ENCODE measurements at regions not wholly inside any gene's neighbourhood (a gene's known extent, or its start where the extent isn't known, plus 50 kb on each side); places are given as distances from the start of the nearest gene placed in this dataset.

- no peak for TF ChIP-seq CTCF (IDR thresholded peaks at IDR 0.05; ENCODE audit: extremely low read depth in 1 of 2, insufficient read depth in 1 of 2, low read depth in 1 of 2, low read length in 2 of 2)
- no peak for TF ChIP-seq POLR2AphosphoS5 (IDR thresholded peaks at IDR 0.05; ENCODE audit: insufficient read depth, low read depth, low read length)
- TF ChIP-seq EZH2 (IDR thresholded peaks at IDR 0.05; ENCODE audit: borderline replicate concordance, low read depth, low read length, severe bottlenecking): no peak
- TF ChIP-seq POLR2A (IDR thresholded peaks at IDR 0.05; ENCODE audit: low read depth, low read length): no peak
- TF ChIP-seq MAX (IDR thresholded peaks at IDR 0.05; ENCODE audit: insufficient read depth, insufficient read length): no peak
- no peak for TF ChIP-seq MYC (IDR thresholded peaks at IDR 0.05; ENCODE audit: low read depth, low read length)
Observed at GRCh38 chr2:42875880-42876279, 83.5 kb upstream of the HAAO start.

Data from endothelial cell of umbilical vein (primary cell).